Loucy (cell line): ENCODE measurements at regions not wholly inside any gene's neighbourhood (a gene's known extent, or its start where the extent isn't known, plus 50 kb on each side); places are given as distances from the start of the nearest gene placed in this dataset.

ENCODE experiments used
- H2AFZ ChIP-seq: fragments of 200-600 bp; sonication (generic); 2 replicates; pipeline ENCODE4 v1.6.0; 2016; ENCODE audit warnings: antibody characterized with exemption, mild to moderate bottlenecking, low read length, moderate library complexity
- H3F3A ChIP-seq: fragments of 200-600 bp; 2 replicates; pipeline ENCODE4 v1.6.0; 2016; ENCODE audit warnings: antibody characterized with exemption, low read depth, mild to moderate bottlenecking
- H3K27me3 ChIP-seq: fragments of 200-600 bp; sonication (generic); 2 replicates; pipeline ENCODE4 v1.6.1; 2014; ENCODE audit warnings: low read length, mild to moderate bottlenecking; ENCODE audit not compliant: insufficient read depth, poor library complexity, severe bottlenecking
- H3K36me3 ChIP-seq: fragments of 200-600 bp; sonication (generic); 2 replicates; pipeline ENCODE4 v1.6.1; 2016; ENCODE audit warnings: low read length; ENCODE audit not compliant: insufficient read depth
- H3K4me1 ChIP-seq: fragments of 200-600 bp; sonication (generic); 2 replicates; pipeline ENCODE4 v1.5.1; 2014; ENCODE audit warnings: low read length, mild to moderate bottlenecking; ENCODE audit not compliant: insufficient read depth, poor library complexity, severe bottlenecking
- H3K4me2 ChIP-seq: fragments of 200-600 bp; sonication (generic); 2 replicates; pipeline ENCODE4 v1.6.0; 2014; ENCODE audit warnings: antibody characterized with exemption, low read length, low read depth, mild to moderate bottlenecking; ENCODE audit not compliant: poor library complexity, severe bottlenecking
- H3K4me3 ChIP-seq: fragments of 200-600 bp; sonication (generic); 2 replicates; pipeline ENCODE4 v1.5.1; 2014; ENCODE audit warnings: low read length, mild to moderate bottlenecking, mixed read lengths; ENCODE audit not compliant: poor library complexity, severe bottlenecking
- H3K79me2 ChIP-seq: fragments of 200-600 bp; sonication (generic); 2 replicates; pipeline ENCODE4 v1.6.1; 2014; ENCODE audit warnings: low read length; ENCODE audit not compliant: insufficient read depth
- H3K9ac ChIP-seq: fragments of 200-600 bp; sonication (generic); 2 replicates; pipeline ENCODE4 v1.6.0; 2014; ENCODE audit warnings: mild to moderate bottlenecking, low read depth, low read length, moderate library complexity; ENCODE audit not compliant: poor library complexity, severe bottlenecking
- H3K9me2 ChIP-seq: fragments of 200-600 bp; sonication (generic); replicated peaks from 2 replicates; pipeline ENCODE4 v1.6.1; 2016; ENCODE audit warnings: low read depth, low read length, mixed read lengths
- H3K9me3 ChIP-seq: fragments of 200-600 bp; sonication (generic); 2 replicates; pipeline ENCODE4 v1.6.1; 2014; ENCODE audit warnings: mild to moderate bottlenecking, antibody characterized with exemption, low read length, low read depth; ENCODE audit not compliant: insufficient read depth
- H4K20me1 ChIP-seq: fragments of 200-600 bp; sonication (generic); 2 replicates; pipeline ENCODE4 v1.6.0; 2014; ENCODE audit warnings: antibody characterized with exemption, low read length, mild to moderate bottlenecking; ENCODE audit not compliant: insufficient read depth, poor library complexity, severe bottlenecking
- EZH2phosphoT487 ChIP-seq: fragments of 200-600 bp; IDR thresholded peaks from 2 replicates; pipeline ENCODE4 v1.6.1; 2018; ENCODE audit warnings: antibody characterized with exemption, mild to moderate bottlenecking, moderate library complexity, borderline replicate concordance
- TF ChIP-seq, protein P1 (sequence below): fragments of 200-600 bp; sonication (generic); conservative IDR thresholded peaks from 2 replicates; pipeline ENCODE4 v1.5.1; 2014; ENCODE audit warnings: mild to moderate bottlenecking, antibody characterized with exemption, low read length

DNA sequence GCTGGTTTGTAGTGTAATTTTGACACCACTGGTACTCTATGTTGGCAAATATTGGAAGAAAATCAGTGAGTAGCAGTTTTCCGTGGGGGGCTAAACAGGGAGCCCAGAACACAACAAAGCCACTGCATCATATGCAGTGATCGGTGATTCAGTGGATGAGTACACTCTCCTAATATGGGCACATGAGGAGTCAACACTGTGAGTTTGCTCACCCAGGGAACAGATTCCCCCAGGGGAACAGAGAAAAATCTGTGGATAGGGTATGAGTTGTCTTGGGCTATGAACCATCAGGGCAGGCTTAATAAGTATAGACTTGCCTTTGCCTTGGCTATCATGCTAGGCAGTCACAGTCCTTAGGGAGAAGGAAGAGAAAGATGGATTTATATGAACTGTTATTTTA, 227.7 kb upstream of the SEMA3E start:
- Histone ChIP-seq H3K36me3 (no peaks in the 10 kb centered on the region), H3K4me1 (no peaks in the 10 kb centered on the region)

DNA sequence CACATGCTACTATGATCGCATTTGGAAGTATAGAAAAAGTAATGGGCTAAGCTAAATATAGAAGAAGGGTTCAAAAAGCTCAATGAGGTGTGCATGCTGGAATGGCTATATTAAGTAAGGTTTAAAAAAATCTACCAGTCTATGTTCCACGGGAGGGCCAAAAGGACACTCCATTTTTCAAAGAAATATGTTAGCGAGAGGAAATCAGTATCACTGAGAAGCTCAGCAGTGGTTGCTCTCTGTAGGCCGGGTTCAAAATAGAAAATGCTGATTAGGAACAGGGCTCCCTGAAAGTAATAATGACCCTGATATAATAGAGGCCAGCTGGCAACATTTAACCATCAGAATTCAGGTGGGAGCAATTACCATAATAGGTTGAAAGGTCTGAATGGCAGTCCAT, 224.5 kb upstream of the SEMA3E start:
- Histone ChIP-seq H3K36me3 (no peaks in the 10 kb centered on the region), H3K27me3 (no peaks in the 10 kb centered on the region), H3K4me3 (no peak overlapping the region), H3F3A (no peaks in the 10 kb centered on the region), H3K9ac (no peak overlapping the region), H3K79me2 (no peaks in the 10 kb centered on the region), H3K4me1 (no peaks in the 10 kb centered on the region), H4K20me1 (no peaks in the 10 kb centered on the region), H3K9me3 (no peaks in the 10 kb centered on the region), H3K4me2 (no peak overlapping the region), H2AFZ (no peak overlapping the region), H3K9me2 (no peaks in the 10 kb centered on the region)
- TF ChIP-seq, protein P1, sequence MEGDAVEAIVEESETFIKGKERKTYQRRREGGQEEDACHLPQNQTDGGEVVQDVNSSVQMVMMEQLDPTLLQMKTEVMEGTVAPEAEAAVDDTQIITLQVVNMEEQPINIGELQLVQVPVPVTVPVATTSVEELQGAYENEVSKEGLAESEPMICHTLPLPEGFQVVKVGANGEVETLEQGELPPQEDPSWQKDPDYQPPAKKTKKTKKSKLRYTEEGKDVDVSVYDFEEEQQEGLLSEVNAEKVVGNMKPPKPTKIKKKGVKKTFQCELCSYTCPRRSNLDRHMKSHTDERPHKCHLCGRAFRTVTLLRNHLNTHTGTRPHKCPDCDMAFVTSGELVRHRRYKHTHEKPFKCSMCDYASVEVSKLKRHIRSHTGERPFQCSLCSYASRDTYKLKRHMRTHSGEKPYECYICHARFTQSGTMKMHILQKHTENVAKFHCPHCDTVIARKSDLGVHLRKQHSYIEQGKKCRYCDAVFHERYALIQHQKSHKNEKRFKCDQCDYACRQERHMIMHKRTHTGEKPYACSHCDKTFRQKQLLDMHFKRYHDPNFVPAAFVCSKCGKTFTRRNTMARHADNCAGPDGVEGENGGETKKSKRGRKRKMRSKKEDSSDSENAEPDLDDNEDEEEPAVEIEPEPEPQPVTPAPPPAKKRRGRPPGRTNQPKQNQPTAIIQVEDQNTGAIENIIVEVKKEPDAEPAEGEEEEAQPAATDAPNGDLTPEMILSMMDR, result no peak
- no peak for TF ChIP-seq EZH2phosphoT487

More for the DNA sequence above, 227.7 kb upstream of the SEMA3E start:
- Histone ChIP-seq H4K20me1 (no peaks in the 10 kb centered on the region), H3K9me3 (no peaks in the 10 kb centered on the region), H3F3A (no peaks in the 10 kb centered on the region), H3K4me3 (no peak overlapping the region), H3K9me2 (no peaks in the 10 kb centered on the region), H3K9ac (no peak overlapping the region), H3K4me2 (no peak overlapping the region), H3K79me2 (no peaks in the 10 kb centered on the region), H3K27me3 (no peaks in the 10 kb centered on the region), H2AFZ (no peak overlapping the region)
- no peak for TF ChIP-seq EZH2phosphoT487
- TF ChIP-seq, protein P1, result no peak

DNA sequence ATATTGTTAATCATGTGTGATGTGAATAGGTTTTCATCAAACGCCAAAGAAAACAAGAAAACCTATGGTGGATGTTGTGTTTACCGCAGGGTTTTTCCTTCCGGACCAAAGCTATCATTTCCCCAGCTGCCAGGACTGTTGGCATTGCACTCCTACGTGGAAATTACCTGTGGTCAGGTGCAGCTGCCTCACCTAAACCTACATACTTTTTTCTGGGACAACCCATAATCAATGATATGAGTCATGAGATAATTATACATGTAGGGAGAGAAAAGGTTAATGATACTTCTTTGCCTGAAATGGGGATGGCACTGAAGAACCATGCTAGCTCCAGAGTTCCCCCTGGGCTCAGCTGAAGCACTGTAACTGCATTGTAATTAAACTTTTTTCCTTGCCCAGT, 223.6 kb upstream of the SEMA3E start:
- H3K4me1 ChIP-seq, result no peaks in the 10 kb centered on the region
- no peak overlapping the region for H3K4me2 ChIP-seq
- no peaks in the 10 kb centered on the region for H3K36me3 ChIP-seq
- H4K20me1 ChIP-seq, result no peaks in the 10 kb centered on the region
- no peaks in the 10 kb centered on the region for H3K9me2 ChIP-seq
- H3K9ac ChIP-seq, result no peak overlapping the region
- H3K27me3 ChIP-seq, result no peaks in the 10 kb centered on the region
- no peaks in the 10 kb centered on the region for H3F3A ChIP-seq
- no peaks in the 10 kb centered on the region for H3K9me3 ChIP-seq
- H3K79me2 ChIP-seq, result no peaks in the 10 kb centered on the region
- H2AFZ ChIP-seq, result no peak overlapping the region
- H3K4me3 ChIP-seq, result no peak overlapping the region
- no peak for TF ChIP-seq EZH2phosphoT487

DNA sequence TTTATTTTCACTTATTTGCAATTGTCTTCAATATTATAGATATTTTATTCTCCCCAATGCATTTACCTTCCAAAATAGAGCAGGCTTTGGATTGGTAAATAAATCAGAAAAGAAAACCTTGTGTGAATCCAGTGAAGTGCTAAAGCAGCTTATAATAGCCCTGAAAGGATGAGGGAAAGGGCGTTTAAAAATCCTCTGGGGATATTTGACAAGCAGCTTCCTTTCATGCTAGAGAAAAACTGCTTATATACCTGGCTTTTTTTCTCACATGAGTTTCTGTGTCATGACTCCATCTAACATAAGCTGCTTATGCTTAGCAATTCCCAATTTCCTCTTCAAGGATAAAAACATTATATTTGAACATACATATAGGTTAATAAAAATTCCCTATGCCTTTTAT, 221.6 kb upstream of the SEMA3E start:
- H3K79me2 ChIP-seq, result no peaks in the 10 kb centered on the region
- H3F3A ChIP-seq, result no peaks in the 10 kb centered on the region
- H4K20me1 ChIP-seq, result no peaks in the 10 kb centered on the region
- no peaks in the 10 kb centered on the region for H3K4me1 ChIP-seq
- H3K4me2 ChIP-seq, result no peak overlapping the region
- no peak overlapping the region for H2AFZ ChIP-seq
- no peaks in the 10 kb centered on the region for H3K9me3 ChIP-seq
- no peak for TF ChIP-seq EZH2phosphoT487
- TF ChIP-seq, protein P1, result no peak
- no peak overlapping the region for H3K9ac ChIP-seq
- no peaks in the 10 kb centered on the region for H3K36me3 ChIP-seq
- H3K4me3 ChIP-seq, result no peak overlapping the region
- no peaks in the 10 kb centered on the region for H3K9me2 ChIP-seq
- no peaks in the 10 kb centered on the region for H3K27me3 ChIP-seq
